GM13976 (cell line): ENCODE measurements at regions not wholly inside any gene's neighbourhood (a gene's known extent, or its start where the extent isn't known, plus 50 kb on each side); places are given as distances from the start of the nearest gene placed in this dataset.

ENCODE experiments used
- DNase-seq: peaks from one replicate; pipeline ENCODE4 v3.0.0; 2012; ENCODE audit warnings: low spot score
- CTCF ChIP-seq: IDR thresholded peaks from 2 replicates; pipeline ENCODE4 v1.5.1; 2012; ENCODE audit warnings: borderline replicate concordance, mild to moderate bottlenecking; ENCODE audit not compliant: insufficient read depth; ENCODE audit errors: extremely low read depth, missing control alignments, control extremely low read depth
- in situ Hi-C: fragments of 300-500 bp; cut with MboI; formaldehyde crosslinking; loops from one replicate; pipeline ENCODE4 v1.12.0; 2022; ENCODE audit warnings: low sequenced_read_pairs, mixed read lengths, inconsistent platforms; ENCODE audit not compliant: unreplicated experiment

- no peak for TF ChIP-seq CTCF
- in situ Hi-C loops: no loop called here
- no peak for DNase-seq
These were observed 563.9 kb upstream of the CLINT1 start for GRCh38 chr5:158422653-158423515.

GRCh38 chr5:158421319-158421718 is 562.4 kb upstream of the CLINT1 start:
- TF ChIP-seq CTCF: no peak
- in situ Hi-C loops: no loop called here
- DNase-seq: no peak

- in situ Hi-C loops: no loop called here
- DNase-seq: no peak
- TF ChIP-seq CTCF: no peak
These were observed 560.2 kb upstream of the CLINT1 start for GRCh38 chr5:158419186-158419585.

- in situ Hi-C loops: no loop called here
- DNase-seq: no peak
- TF ChIP-seq CTCF: no peak
These were observed 555.8 kb upstream of the CLINT1 start for GRCh38 chr5:158414780-158415179.

GRCh38 chr5:158414333-158414762 is 555.4 kb upstream of the CLINT1 start:
- in situ Hi-C loops: no loop called here
- TF ChIP-seq CTCF: no peak
- no peak for DNase-seq

- DNase-seq: no peak
- in situ Hi-C loops: no loop called here
- no peak for TF ChIP-seq CTCF
These were observed 554.3 kb upstream of the CLINT1 start for GRCh38 chr5:158413122-158413680.
